Activated CD8-positive, alpha-beta memory T cell treated with anti-CD3 and anti-CD28 coated beads, Interleukin-2, amount 10 ng/mL, durations not matched to agents 7 days and 5 days (primary cell): ENCODE measurements at regions not wholly inside any gene's neighbourhood (a gene's known extent, or its start where the extent isn't known, plus 50 kb on each side); places are given as distances from the start of the nearest gene placed in this dataset.

Source experiments
- ATAC-seq: fragments of 150-1000 bp; cut with Tn5 transposase; one replicate; pipeline ENCODE4 v1.10.0; 2021; ENCODE audit warnings: moderate library complexity
- CTCF ChIA-PET: fragments of 350-600 bp; sonication (Branson Sonifier 250); formaldehyde crosslinking; loops from one replicate; lab custom pipeline; 2021; ENCODE audit warnings: antibody characterized with exemption; lab: Charles Lee
- DNase-seq: peaks from one replicate; pipeline ENCODE4 v3.0.0-alpha.2; 2020
- H3K27ac Mint-ChIP-seq: one replicate; pipeline ENCODE4 v1.8.0; 2021; ENCODE audit warnings: mild to moderate bottlenecking, mixed read lengths
- H3K27me3 Mint-ChIP-seq: one replicate; pipeline ENCODE4 v1.8.0; 2021; ENCODE audit warnings: mixed read lengths
- H3K36me3 Mint-ChIP-seq: one replicate; pipeline ENCODE4 v1.8.0; 2021; ENCODE audit warnings: mild to moderate bottlenecking, mixed read lengths
- H3K4me1 Mint-ChIP-seq: one replicate; pipeline ENCODE4 v1.8.0; 2021; ENCODE audit warnings: mixed read lengths
- H3K4me3 Mint-ChIP-seq: one replicate; pipeline ENCODE4 v1.8.0; 2021; ENCODE audit warnings: mild to moderate bottlenecking, moderate library complexity, mixed read lengths
- H3K9me3 Mint-ChIP-seq: one replicate; pipeline ENCODE4 v1.8.0; 2022; ENCODE audit warnings: low read depth, mixed read lengths

DNA sequence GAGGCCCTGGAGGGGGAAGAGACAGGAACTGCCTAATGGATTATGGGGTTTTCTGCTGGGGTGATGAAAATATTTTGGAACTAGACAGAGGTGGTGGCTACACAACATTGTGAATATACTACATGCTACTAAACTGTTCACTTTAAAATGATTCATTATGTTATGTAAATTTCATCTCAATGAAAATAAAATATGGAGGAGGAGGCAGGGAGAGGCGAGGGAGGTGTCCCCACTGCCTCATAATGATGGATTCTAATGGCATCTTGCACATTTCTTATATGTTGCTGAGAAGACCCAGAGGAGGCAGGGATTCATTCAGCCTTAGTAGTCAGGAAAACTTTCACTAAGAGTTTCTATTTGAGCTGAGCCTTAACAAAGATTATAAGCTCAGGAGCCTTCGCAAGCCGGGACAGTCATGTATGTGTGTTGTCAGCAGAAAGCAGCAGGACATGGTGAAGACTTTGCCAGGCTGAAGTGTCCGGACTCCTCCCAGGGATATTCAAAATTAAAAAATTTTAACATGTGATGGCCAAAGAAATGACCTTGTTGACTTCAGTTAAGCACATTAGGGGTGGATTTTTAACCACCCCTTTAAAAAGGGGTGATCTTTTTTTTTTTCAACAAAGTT lies 158.6 kb upstream of the PCSK2 start:
- H3K4me1 Mint-ChIP-seq, result no peaks in the 10 kb centered on the region
- no peak overlapping the region for H3K4me3 Mint-ChIP-seq
- CTCF ChIA-PET, result no interaction called here
- DNase-seq (no peak), ATAC-seq (no peak)
- no peaks in the 10 kb centered on the region for H3K36me3 Mint-ChIP-seq
- no peak overlapping the region for H3K27ac Mint-ChIP-seq
- H3K27me3 Mint-ChIP-seq, result no peaks in the 10 kb centered on the region
- peaks cover 4% of the 10 kb centered on the region for H3K9me3 Mint-ChIP-seq

DNA sequence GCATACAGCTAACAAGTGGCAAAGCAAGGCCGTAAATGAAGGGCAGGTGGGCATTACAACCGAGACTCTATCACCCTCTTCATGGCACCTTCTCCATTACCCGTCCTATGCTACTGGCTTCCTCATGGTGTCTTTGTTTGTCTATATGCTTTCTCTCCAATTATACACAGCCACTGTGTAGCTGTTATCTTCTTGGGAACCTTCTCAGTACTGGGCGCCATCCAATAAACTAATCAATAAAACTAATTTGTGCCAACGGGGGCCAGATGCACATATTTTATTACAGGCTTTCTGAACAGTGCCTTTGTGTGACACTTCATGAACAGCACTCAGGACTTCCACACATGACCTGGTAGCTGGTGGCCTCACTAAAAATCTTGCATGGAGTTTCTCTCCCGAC lies 149.8 kb upstream of the PCSK2 start:
- no peaks in the 10 kb centered on the region for H3K36me3 Mint-ChIP-seq
- no peaks in the 10 kb centered on the region for H3K9me3 Mint-ChIP-seq
- ATAC-seq (no peak), DNase-seq (no peak)
- H3K4me3 Mint-ChIP-seq, result no peak overlapping the region
- CTCF ChIA-PET, result no interaction called here
- H3K4me1 Mint-ChIP-seq, result no peaks in the 10 kb centered on the region
- no peaks in the 10 kb centered on the region for H3K27me3 Mint-ChIP-seq
- H3K27ac Mint-ChIP-seq, result no peak overlapping the region

DNA sequence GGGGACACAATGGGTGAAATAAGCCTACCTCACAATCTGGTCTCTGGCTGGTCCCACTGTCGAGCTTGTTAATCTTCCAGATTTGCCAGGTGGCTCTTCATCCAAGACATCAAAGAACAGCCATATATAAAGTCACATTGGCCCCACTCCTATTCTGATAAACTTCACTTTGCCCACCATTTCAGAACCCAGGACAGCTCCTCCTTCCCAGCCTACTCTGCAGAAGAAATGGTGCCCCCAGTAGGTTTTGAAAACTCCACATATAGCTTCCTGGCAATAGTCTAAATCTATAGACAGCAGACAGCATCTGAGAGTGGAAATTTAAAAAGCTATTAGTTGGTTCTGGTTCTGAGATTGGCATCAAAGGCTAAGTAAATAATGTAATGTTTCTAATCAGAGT lies 143.1 kb upstream of the PCSK2 start:
- Mint-ChIP-seq H3K36me3 (no peaks in the 10 kb centered on the region), H3K4me3 (no peak overlapping the region), H3K27ac (no peak overlapping the region), H3K9me3 (peaks cover 10% of the 10 kb centered on the region), H3K4me1 (no peaks in the 10 kb centered on the region), H3K27me3 (no peaks in the 10 kb centered on the region)
- CTCF ChIA-PET, result no interaction called here
- DNase-seq, result no peak
- no peak for ATAC-seq

DNA sequence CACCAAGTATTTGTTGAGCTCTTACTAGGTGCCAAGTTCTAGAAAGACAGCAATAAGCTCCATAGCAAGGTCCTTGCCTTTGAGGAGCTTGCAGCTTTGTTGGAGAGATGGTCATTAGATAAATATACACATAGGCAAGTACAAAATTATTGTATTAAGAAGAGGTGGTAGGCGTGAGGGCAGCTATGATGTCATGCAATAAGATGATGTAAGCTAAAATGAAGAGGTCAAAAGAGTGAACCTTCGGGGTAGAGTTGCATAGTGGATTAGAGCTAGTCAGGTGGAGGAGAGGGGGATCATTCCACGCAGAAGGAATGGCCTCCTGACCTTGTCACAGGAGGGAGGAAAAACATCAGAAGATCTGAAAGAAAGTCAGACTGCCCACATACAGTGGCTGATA lies 141.9 kb upstream of the PCSK2 start:
- CTCF ChIA-PET, result no interaction called here
- no peaks in the 10 kb centered on the region for H3K4me1 Mint-ChIP-seq
- H3K36me3 Mint-ChIP-seq, result no peaks in the 10 kb centered on the region
- DNase-seq, result no peak
- H3K4me3 Mint-ChIP-seq, result no peak overlapping the region
- no peak for ATAC-seq
- peaks cover 10% of the 10 kb centered on the region for H3K9me3 Mint-ChIP-seq
- no peaks in the 10 kb centered on the region for H3K27me3 Mint-ChIP-seq
- H3K27ac Mint-ChIP-seq, result no peak overlapping the region

DNA sequence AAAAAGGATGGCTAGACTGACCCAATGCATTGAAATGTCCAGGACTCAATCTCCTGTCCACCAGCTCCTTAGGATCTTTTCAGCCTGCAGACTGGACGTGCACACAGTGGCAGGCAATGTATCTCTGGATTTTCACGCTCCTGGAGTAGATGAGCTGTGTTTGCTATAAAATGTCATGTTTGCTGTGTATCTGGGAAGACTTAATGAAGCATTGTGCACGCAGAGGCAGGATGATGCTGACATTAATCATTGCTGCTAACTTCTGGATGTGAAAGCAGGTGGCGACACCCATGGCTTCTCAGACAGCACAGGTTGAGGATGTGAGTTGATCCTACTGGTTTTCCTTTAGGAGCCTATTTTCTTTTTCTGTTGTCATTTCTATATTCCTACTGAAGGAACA lies 133.1 kb upstream of the PCSK2 start:
- peaks cover 8% of the 10 kb centered on the region for H3K9me3 Mint-ChIP-seq
- H3K36me3 Mint-ChIP-seq, result no peaks in the 10 kb centered on the region
- CTCF ChIA-PET, result no interaction called here
- DNase-seq (no peak), ATAC-seq (no peak)
- no peak overlapping the region for H3K4me3 Mint-ChIP-seq
- H3K4me1 Mint-ChIP-seq, result no peaks in the 10 kb centered on the region
- H3K27me3 Mint-ChIP-seq, result no peaks in the 10 kb centered on the region
- H3K27ac Mint-ChIP-seq, result no peak overlapping the region

DNA sequence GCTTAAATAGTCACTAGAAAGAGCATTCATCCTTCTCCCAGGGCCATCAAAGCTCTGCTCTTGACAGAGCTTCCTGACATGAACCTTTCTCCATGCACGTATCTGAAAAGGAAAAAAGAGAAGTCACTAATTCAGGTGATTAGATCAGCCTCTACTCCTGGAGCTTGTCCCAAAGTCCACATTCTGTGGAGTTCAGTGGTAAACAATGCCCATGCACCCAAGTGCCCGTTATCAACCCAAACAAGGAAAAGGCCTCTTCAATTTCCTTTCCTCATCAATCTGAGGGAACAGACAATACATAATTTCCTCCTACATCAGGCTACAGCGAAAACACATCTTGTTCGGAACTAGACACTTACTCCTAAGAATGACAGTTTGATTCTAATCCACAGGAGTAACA lies 129.2 kb upstream of the PCSK2 start:
- DNase-seq (no peak), ATAC-seq (no peak)
- Mint-ChIP-seq H3K27me3 (no peaks in the 10 kb centered on the region), H3K27ac (no peak overlapping the region), H3K9me3 (no peaks in the 10 kb centered on the region), H3K4me1 (no peaks in the 10 kb centered on the region), H3K4me3 (no peak overlapping the region), H3K36me3 (no peaks in the 10 kb centered on the region)
- CTCF ChIA-PET, result no interaction called here

DNA sequence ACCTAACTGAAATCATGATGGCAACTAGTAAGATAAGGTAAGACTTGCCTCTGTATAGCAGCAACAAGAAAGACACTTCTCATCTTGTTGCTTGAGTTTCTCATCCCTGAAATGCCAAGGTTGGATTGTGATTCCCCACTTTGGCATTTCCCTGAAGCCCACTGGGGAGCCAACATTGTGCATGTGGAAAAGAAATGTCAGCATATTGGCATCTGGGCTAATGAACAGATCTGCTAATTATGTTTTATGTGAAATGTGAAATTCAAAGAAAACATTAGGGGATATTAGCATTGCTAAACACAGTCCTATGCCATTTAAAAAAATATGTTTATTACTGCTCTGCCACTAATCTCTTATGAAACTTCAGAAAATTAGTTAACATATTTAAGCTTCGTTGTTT lies 126.3 kb upstream of the PCSK2 start:
- Mint-ChIP-seq H3K9me3 (no peaks in the 10 kb centered on the region), H3K36me3 (no peaks in the 10 kb centered on the region), H3K27ac (no peak overlapping the region), H3K4me1 (no peaks in the 10 kb centered on the region), H3K4me3 (no peak overlapping the region), H3K27me3 (no peaks in the 10 kb centered on the region)
- CTCF ChIA-PET, result no interaction called here
- no peak for ATAC-seq
- no peak for DNase-seq

DNA sequence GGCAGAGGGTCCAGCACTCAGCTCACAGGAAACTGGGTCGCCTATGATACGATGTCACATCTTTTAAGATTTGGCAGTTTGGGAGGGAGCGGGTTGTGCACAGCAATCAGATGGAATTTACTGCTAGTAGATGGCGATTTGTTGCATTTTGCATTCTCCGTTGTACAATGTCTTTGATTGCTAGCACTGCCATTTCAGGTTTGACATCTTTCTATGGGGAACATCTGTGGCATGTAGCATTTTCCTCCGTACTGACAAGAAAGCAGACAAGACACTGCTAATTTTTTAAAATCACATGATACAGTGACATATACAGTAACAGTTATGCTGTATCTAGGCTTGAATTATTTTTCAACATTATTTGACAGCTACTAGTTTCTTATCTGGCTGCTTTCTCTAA lies 119.7 kb upstream of the PCSK2 start:
- Mint-ChIP-seq H3K4me3 (no peak overlapping the region), H3K27me3 (no peaks in the 10 kb centered on the region), H3K36me3 (no peaks in the 10 kb centered on the region), H3K4me1 (no peaks in the 10 kb centered on the region), H3K27ac (no peak overlapping the region), H3K9me3 (no peaks in the 10 kb centered on the region)
- CTCF ChIA-PET, result no interaction called here
- DNase-seq (no peak), ATAC-seq (no peak)

DNA sequence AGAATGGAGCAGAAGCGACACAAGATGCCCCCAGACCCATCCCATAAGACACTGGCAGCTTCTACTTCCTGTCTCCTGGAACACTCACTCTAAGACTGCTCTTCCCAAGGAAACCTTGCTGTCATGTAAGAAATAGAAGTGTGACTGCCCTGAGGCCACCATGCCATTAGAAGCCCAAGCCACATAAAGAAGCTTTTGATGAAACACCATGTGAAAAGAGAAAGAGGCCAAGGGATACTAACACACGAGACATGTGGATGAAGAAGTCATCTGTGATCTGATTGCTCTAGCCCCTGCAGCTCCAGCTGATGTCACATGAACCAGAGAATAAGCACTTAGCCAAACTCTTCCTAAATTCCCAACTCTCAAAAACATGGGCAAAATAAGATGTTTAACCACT lies 117.9 kb upstream of the PCSK2 start:
- CTCF ChIA-PET, result no interaction called here
- DNase-seq, result no peak
- no peaks in the 10 kb centered on the region for H3K27me3 Mint-ChIP-seq
- no peaks in the 10 kb centered on the region for H3K4me1 Mint-ChIP-seq
- H3K27ac Mint-ChIP-seq, result no peak overlapping the region
- no peaks in the 10 kb centered on the region for H3K36me3 Mint-ChIP-seq
- H3K4me3 Mint-ChIP-seq, result no peak overlapping the region
- ATAC-seq, result no peak
- no peaks in the 10 kb centered on the region for H3K9me3 Mint-ChIP-seq

DNA sequence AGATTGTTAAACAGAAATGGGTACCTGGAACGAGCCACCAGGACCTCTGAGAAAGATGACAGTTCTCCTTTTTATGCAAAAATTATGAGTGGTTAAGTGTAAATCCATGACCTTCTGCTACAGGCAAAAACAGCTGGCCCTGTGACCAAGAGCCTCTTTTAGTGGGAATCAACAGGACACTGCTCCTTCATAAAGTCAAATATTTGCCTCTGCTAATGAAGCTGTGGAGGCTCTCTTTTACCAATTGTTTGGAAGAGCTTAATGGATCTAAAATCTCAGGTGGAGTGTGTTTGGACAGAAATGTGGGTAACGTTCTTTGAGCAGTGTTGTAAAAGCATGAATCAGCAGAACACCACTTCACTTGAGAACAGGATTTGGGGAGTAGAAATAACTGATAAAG lies 117.5 kb upstream of the PCSK2 start:
- H3K4me1 Mint-ChIP-seq, result no peaks in the 10 kb centered on the region
- H3K27me3 Mint-ChIP-seq, result no peaks in the 10 kb centered on the region
- no peak overlapping the region for H3K27ac Mint-ChIP-seq
- ATAC-seq (no peak), DNase-seq (no peak)
- CTCF ChIA-PET, result no interaction called here
- H3K36me3 Mint-ChIP-seq, result no peaks in the 10 kb centered on the region
- no peaks in the 10 kb centered on the region for H3K9me3 Mint-ChIP-seq
- H3K4me3 Mint-ChIP-seq, result no peak overlapping the region

DNA sequence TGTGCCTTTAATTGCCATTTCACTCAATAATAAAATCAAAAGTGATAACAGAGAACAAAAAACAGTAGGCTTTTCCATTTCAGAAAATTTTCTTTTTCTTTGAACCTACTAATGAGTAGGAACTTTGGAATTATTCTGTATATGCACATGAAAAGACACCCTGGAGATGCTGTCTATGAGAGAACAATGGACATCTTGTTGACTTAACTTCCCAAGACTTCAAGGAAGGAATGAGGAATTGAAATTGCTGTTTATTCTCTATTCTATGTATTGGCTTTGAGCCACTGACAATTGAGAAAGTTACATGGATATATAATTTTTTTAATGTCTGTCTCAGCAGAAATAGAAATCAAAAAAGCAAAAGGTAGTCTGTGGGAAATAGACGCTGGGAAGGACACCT lies 98.6 kb upstream of the PCSK2 start:
- CTCF ChIA-PET, result no interaction called here
- H3K27me3 Mint-ChIP-seq, result no peaks in the 10 kb centered on the region
- H3K9me3 Mint-ChIP-seq, result no peaks in the 10 kb centered on the region
- no peak overlapping the region for H3K4me3 Mint-ChIP-seq
- no peak overlapping the region for H3K27ac Mint-ChIP-seq
- ATAC-seq (no peak), DNase-seq (no peak)
- no peaks in the 10 kb centered on the region for H3K36me3 Mint-ChIP-seq
- no peaks in the 10 kb centered on the region for H3K4me1 Mint-ChIP-seq

DNA sequence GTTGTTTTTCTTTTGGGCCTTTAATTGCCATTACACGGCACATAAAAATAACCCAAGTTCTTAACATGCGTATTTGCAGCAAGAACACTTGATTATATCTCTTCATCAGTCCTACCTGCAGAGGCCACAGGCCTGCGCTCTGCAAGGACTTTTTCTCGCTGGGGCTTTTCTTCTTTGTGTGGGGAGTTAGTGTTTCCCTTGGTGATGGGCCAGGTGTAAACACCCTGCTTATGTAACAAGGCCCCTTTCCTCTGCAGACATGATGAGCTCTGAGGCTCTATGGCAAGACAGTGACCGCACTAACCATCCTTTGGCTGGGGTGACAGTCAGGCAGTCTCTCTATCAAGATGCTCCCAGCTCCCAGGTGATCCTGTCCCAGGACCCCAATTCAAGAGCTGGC lies 97.8 kb upstream of the PCSK2 start:
- DNase-seq, result no peak
- CTCF ChIA-PET, result no interaction called here
- Mint-ChIP-seq H3K27ac (no peak overlapping the region), H3K4me3 (no peak overlapping the region), H3K9me3 (no peaks in the 10 kb centered on the region), H3K36me3 (no peaks in the 10 kb centered on the region), H3K27me3 (no peaks in the 10 kb centered on the region), H3K4me1 (no peaks in the 10 kb centered on the region)
- no peak for ATAC-seq

DNA sequence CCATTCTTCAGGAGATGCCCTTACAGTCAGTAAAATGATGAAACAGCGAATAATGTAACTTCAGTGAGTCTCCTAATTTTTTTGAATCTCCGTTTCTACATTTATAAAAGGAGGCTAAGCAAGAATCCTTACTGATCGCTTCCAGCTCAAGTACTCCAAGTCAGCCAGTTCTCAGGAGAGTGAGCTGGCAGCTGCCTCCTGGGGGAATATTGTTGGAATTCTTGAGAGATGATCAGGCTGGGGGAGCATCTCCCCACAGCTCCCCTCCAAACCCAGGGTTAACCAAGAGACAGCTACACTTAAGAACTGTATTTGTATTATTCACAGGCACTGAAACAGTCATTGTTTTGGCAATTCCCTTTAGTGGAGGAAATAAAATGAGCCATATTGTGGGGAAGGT lies 89.1 kb upstream of the PCSK2 start:
- DNase-seq, result no peak
- Mint-ChIP-seq H3K4me1 (no peaks in the 10 kb centered on the region), H3K27ac (no peak overlapping the region), H3K27me3 (no peaks in the 10 kb centered on the region), H3K4me3 (no peak overlapping the region), H3K36me3 (no peaks in the 10 kb centered on the region), H3K9me3 (peaks cover 5% of the 10 kb centered on the region)
- no peak for ATAC-seq
- CTCF ChIA-PET, result no interaction called here

DNA sequence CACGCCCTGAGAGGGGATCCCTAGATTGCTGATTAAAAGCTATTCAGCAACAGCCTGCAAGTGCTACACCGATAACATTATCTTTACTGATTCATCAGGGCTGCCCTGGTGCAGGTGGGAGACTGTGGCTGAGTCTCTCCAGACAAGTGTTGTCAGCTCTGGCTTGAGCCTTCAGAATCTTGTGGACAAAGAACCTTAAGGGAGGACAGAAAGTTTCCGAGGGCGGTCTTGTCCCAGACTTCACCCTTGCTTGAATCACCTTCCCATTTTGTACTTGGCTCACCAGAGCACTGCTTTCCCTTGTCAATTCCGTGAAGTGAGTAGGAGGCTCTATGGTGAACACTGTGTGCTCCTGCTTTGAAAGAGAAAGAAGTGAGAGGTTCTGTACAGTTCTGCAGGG lies 88.6 kb upstream of the PCSK2 start:
- CTCF ChIA-PET, result no interaction called here
- no peaks in the 10 kb centered on the region for H3K27me3 Mint-ChIP-seq
- no peak overlapping the region for H3K27ac Mint-ChIP-seq
- no peak for DNase-seq
- no peak overlapping the region for H3K4me3 Mint-ChIP-seq
- no peaks in the 10 kb centered on the region for H3K4me1 Mint-ChIP-seq
- ATAC-seq, result no peak
- H3K9me3 Mint-ChIP-seq, result peaks cover 5% of the 10 kb centered on the region
- H3K36me3 Mint-ChIP-seq, result no peaks in the 10 kb centered on the region

DNA sequence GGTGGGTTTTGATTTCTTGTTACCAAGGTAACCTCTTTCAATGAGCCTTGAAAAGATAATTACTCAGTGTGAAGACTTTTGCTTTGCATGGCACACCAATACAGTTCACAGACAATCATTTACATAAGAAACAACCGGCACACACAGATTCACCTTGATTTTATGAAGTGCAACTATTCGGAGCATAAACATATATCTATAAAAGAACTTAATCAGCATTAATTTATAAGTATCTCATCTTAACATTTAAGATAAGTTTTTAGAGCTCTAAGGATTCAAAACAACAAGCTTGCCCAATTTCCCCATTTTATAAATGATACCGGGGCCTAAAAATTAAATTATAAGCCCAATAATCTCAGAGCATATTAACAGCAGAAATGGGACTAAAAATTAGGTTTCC lies 85.9 kb upstream of the PCSK2 start:
- no peaks in the 10 kb centered on the region for H3K36me3 Mint-ChIP-seq
- H3K9me3 Mint-ChIP-seq, result peaks cover 5% of the 10 kb centered on the region
- H3K4me1 Mint-ChIP-seq, result no peaks in the 10 kb centered on the region
- no peak for DNase-seq
- H3K27ac Mint-ChIP-seq, result no peak overlapping the region
- ATAC-seq, result no peak
- no peaks in the 10 kb centered on the region for H3K27me3 Mint-ChIP-seq
- H3K4me3 Mint-ChIP-seq, result no peak overlapping the region
- CTCF ChIA-PET, result no interaction called here
